ENCODE measurements at regions not wholly inside any gene's neighbourhood (a gene's known extent, or its start where the extent isn't known, plus 50 kb on each side); places are given as distances from the start of the nearest gene placed in this dataset.
"Not testable (repeated sequence)": the region's sequence is repeated elsewhere in the genome, so short reads cannot be mapped to it uniquely, and the experiment has no call there.

DNA sequence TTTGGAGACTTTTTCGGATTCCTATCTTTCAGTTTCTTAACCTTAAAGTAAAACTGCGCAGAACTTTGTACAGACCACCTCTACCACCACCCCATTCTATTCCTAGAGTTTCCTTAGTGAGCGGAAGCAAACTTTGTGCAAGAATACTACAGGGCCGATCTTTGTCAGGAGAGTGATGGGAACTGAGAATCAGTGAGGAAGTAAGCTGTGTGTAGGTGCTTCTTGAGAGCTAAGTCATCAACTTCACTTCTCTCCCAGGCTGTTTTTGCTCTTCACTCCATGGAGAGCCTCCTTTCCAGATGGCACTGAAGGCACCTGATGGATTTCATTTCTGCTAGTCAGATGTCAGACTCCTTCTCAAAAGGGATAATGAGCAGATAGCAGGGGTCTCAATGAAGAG is 127.3 kb downstream of the SPATA31D1 start:
- DNase-seq (ENCODE audit: low spot score) (no peak), FAIRE-seq (no peak)

DNA sequence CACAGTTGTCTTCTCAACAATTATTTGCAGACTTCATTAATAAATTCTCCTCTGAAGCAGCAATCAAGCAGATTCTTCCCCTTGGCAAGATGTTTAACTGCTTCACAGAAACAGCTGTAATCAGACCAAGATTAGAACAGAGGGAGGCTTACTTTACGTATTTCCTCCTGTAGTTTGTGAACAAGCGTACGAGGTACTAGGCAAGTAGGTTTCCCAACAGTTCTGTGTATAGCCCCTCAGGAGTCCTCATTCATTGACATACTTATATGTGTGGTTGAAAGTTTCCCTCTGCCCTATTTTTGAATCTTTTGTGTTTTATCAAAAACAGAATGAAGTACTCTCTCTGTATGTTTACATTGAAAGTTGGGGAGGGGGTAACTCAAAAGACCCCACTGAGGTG is 128.0 kb downstream of the SPATA31D1 start:
- no peak for FAIRE-seq
- no peak for DNase-seq (ENCODE audit: low spot score)

DNA sequence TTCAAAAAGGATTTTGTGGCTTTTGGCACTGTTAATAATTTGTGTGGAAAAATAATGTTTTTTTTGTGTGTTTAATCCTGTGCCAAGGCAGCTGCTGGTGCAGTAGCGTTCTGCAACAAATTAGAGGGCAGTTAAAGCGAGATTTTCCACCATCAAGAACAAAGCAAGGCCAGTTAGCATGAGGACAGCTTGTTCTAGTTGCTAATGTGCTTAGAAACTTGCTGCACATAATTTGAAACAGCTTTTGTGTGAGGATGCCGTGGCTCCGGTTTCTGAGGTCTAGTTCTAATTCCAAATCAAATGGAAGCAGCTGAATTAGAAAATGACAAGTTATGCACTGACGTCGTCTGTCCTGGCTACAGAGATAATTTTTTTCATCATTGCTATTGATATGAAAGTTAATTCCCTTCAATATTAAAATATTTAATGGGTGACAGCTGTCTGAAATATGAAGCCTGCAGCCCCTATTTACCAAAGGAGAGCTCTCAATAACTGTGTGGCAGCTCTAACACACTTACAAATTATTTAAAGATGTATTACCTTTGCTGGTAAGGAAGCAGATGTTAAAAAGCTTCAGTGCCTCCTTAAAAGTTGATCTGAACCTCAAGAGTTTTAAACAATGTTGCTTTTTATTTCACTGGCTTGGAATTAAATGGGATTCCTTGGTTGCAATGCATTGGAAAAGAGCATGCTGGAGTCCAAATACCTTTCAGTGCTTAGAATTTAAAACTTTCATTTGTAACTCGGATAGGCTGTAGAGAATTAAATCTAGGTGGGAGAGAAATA is 128.6 kb downstream of the SPATA31D1 start:
- DNase-seq (ENCODE audit: low spot score) (no peak), FAIRE-seq (no peak)

DNA sequence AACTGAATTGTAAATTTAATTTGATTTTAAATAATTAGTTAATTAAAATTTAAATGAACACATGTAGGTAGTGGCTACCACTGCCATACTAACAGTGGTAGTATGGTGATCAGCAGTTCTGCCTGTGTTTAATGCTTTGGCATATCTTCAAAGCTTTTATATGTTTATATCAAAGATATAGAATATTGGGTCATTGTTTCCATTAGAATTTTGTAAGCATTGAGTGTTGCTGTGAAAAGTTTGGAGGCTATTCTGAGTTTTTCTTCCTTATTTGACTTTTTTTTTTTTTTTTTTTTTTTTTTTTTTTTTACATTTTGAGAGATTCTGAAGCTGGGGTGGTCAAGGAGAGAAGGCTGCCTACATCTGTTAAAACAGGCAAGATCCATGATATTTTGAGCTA is 134.2 kb downstream of the SPATA31D1 start:
- FAIRE-seq (no peak), DNase-seq (ENCODE audit: low spot score) (no peak)

DNA sequence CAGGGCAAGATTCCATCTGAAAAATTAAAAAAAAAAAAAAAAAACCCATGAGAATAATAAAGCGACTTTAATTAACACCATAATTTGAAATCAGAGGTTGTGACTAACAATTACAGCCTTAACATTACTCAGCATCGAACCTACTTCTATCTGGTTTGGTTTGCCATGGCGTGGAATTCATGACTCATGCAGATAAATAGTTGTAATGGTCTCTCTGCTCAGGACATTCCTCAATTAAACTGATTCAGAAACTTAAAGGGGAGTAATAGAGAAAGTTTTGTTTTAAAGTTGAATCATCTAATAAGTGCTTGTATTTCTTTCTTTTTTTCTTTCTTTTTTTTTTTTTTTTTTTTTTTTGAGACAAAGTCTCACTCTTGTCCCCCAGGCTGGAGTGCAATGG is 135.5 kb downstream of the SPATA31D1 start:
- DNase-seq (ENCODE audit: low spot score) (peak; percentile 46), FAIRE-seq (no peak)

DNA sequence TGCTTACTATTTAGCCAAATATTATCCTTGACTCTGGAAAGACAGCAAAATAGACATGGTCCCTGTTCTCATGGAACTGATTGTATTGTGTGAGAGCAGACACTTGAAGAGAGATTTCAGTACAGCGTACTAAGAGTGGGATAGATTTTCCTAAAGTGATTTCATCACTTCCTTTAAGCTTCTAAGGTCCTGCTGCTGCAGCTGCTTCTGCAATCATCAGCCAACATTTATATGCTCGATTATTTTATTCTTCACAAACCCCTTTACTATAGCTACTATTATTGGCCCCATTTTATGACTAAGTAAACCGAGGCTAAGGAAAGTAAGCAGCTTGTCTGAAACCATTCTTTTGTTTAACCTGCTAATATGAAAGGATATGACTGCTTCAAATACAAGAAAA is 137.7 kb downstream of the SPATA31D1 start:
- FAIRE-seq (no peak), DNase-seq (ENCODE audit: low spot score) (no peak)

DNA sequence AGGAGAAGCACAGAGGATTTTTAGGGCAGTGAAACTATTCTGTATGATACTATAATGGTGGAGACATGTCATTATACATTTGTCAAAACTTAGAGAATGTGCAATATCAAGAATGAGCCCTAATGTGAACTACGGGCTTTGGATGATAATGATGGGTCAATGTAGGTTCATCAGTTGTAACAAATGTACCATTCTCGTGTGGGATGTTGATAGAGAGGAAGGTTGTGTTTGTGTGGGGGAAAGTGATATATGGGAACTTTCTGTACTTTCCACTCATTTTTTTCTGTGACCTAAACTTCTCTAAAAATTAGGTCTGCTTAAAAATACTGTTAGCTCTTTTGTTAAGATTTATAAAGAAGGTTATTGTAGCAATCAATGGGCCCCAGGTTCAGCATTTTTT is 138.9 kb downstream of the SPATA31D1 start:
- FAIRE-seq, result no peak
- no peak for DNase-seq (ENCODE audit: low spot score)

DNA sequence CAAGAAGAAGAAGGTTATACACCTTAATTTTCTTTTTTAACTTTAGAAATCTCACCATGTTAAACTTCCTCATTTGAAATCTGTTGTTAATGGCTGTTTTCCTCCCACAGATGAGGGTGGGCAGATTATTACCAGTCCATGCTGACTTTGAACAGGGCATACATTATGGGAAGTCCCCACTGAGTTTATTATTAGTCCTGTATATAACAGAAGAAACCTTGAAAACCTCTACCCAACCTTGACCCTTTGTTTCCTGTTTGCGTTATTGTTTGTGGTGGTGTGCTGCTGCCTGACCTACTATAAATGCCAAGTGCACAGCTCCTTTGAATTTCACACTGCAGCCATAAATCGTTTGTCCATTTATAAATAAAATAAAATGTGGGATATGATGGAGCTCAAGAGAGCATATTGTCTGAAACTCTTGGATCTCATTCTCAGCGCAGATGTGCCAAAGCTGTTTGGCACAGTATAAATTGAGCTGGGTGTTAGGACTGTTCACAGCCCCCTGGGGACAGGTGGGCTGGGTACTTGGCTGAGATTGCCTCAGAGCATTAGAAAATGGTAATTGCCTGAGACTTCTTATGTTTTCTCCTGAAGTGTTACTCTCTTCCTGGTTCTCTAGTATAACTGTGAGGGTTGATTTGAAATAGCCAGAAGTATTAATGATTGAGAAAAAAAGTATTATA is 139.6 kb downstream of the SPATA31D1 start:
- no peak for DNase-seq (ENCODE audit: low spot score)
- no peak for FAIRE-seq

DNA sequence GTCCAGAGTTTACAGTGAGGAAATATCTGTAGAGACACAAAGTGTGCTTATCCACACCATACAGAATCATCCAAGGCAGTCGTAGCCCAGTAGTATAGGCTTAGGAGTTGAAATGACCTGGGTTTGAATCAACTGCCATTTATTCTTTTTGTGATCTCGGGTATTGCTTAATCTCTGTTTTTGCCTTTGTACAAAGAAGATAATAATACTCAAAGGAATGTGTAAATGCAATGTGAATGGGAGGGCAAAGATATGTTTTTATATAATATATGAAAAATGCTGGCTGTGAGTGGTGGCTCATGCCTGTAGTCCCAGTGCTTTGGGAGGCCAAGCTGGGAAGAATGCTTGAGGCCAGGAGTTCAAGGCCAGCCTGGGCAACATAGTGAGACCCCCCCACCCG is 141.1 kb downstream of the SPATA31D1 start:
- DNase-seq (ENCODE audit: low spot score), result no peak

DNA sequence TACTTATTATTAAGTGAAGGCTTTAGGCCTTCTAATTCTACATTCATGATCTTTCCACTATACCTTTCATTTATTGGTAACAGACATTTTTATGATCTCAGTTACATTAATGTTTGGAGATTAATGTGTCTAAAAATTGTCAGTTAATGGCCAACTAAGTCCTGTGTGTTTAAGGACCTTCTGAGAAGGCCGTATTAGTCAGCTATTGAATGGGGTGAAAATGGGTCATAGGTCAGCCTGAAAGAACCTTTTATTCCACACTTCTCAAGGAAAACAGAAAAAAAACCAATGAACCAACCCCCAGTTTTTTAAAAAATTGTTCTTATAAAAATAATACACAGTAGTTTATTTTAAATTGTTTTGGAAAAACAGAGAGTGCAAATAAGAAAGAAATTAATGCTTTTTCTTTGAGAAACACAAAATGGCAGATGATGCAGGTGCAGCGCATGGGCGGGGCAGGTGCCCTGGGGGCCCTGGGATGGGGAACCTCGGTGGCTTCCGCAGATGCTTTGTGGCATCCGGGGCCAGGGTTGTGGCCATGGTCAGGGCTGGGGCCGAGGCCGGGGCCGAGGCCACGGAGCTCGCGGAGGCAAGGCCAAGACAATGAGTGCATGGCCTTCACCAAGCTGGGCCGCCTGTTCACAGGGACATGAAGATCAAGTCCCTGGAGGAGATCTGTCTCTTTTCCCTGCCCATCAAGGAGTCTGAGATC is 141.9 kb downstream of the SPATA31D1 start:
- FAIRE-seq (no peak), DNase-seq (ENCODE audit: low spot score) (no peak)

More for the DNA sequence above, 141.1 kb downstream of the SPATA31D1 start:
- no peak for FAIRE-seq

DNA sequence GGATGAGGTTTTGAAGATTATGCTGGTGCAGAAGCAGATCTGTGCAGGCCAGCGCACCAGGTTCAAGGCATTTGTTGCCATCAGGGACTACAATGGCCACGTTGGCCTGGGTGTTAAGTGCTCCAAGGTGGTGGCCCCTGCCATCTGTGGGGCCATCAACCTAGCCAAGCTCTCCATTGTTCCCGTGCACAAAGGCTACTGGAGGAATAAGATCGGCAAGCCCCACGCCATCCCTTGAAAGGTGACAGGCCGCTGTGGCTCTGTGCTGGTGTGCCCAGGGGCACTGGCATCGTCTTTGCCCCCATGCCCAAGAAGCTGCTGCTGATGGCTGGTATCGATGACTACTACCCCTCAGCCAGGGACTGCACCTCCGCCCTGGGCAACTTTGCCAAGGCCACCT is 142.5 kb downstream of the SPATA31D1 start:
- DNase-seq (ENCODE audit: low spot score) (no peak), FAIRE-seq (no peak)

DNA sequence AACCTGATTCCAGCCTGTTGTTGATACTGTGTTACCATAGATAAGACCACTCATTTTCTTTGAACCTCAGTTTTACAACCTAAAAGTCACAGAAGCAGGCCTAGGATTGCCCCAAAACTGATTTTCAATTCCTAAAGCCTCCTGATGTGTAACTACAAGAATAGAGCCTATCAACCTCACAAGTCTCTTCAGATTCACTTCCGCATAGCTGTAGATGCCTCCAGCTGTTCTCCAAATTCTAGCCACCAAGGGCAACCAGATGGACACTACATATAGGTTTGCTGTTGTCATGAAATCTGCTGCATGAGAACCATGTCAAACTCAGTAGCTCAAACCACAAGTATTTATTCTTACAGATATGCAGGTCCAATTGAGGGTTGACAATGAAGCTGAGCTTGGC is 143.5 kb downstream of the SPATA31D1 start:
- no peak for FAIRE-seq
- DNase-seq (ENCODE audit: low spot score), result no peak

DNA sequence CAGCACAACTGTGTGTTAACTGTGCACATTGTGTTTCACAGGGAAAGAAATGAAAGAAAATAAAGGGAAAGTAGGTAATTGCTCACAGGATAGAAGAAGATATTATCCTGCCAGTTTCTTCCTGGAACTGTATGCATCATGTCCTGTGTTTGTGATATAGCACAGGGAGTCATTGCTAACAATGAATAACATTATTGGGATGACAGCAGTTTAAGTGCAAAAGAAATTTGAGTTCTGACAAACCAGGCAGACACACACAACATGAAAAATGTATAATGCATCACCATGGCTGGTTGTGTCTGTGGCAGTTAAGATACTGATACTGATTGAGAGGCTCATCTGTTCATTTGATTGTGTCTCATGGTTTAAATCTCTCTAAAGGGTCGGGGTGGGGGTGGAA is 145.4 kb downstream of the SPATA31D1 start:
- FAIRE-seq, result no peak
- DNase-seq (ENCODE audit: low spot score), result no peak

DNA sequence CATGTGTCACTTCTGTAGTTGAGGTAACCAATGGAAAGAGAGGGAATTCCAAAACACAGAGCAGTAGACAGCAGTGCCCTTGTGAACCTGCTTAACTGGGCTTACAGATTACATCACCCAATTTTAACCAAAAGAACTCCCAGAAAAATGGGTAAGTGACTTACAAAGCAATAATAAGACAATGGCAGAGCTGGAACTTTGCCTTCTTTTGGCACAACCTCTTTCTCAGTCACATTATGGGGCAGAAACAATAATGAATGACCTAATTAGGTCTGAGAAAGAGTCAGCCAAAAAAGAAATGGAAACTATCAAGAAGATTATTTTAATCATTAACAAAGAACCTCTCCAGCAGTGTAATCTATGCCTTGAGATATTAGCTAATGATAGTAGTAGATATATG is 146.5 kb downstream of the SPATA31D1 start:
- DNase-seq (ENCODE audit: low spot score), result no peak
- no peak for FAIRE-seq

DNA sequence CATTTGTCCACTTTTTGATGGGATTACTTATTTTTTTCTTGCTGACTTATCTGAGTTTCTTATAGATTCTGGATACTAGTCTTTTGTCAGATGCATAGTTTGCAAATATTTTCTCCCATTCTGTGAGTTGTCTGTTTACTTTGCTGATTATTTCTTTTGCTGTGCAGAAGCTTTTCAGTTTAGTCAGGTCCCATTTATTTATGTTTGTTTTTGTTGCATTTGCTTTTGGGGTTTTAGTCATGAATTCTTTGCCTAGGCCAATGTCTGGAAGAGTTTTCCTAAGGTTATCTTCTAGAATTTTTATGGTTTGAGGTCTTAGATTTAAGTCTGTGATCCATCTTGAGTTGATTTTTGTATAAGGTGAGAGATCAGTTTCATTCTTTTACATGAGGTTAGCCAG is 149.5 kb downstream of the SPATA31D1 start:
- DNase-seq (ENCODE audit: low spot score); FAIRE-seq: not testable (repeated sequence)

DNA sequence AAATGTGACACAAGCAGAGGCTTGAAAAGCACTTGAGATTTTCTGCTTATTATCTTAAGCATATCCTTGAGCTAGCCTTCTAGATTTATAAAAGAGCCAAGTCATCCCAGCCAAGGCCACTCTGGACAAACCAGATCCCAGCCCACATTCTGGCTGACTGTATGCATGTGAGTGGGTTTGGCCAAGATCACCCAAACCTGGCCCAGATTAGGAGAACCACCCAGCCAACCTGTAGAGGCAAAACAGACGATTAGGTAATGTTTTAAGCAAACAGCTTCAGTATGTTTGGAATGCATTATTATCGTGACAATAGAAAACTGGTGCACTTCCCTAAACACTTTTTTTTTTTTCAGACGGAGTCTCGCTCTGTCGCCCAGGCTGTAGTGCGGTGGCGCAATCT is 151.9 kb downstream of the SPATA31D1 start:
- FAIRE-seq, result peak; percentile 44

DNA sequence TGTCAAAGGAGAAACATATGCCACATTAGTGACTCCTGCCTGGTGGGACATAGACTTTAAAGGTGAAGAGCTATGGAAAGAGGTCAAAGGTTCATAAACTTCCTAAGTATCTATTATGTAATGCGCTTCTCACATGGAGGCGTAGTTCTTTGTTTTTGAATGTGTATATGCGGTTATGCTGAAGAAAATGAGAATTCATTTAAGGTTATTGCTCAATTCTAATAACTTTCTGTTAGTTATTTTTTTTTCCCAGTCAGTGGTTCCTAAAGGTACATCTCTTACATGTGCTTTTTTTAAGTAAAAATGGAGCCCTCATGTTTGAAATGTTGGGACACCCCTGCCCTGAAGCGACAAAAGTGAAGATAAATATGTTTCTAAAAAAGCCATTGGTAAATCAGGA is 156.2 kb downstream of the SPATA31D1 start:
- no peak for FAIRE-seq
- DNase-seq (ENCODE audit: low spot score), result no peak

More for the DNA sequence above, 151.9 kb downstream of the SPATA31D1 start:
- DNase-seq (ENCODE audit: low spot score), result no peak

DNA sequence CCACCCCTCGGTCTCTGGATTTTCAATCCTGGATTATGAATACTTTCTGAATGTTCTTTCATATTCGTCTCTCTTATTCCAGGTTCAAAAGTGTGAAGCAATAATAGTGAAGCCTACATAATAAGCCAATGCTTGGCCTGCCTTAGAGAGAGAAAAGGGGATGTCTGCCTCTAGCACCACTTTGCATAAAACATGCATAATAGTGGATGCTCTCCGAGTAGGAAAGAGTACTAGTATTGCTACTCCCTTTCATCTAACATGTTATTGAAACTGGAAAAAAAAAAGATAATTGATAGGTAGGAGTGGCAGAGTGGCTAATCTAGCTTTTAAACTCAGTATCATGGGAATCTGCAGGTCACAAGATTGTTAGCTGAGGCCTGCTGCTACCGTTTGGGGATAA is 158.1 kb downstream of the SPATA31D1 start:
- DNase-seq (ENCODE audit: low spot score), result no peak
- no peak for FAIRE-seq

DNA sequence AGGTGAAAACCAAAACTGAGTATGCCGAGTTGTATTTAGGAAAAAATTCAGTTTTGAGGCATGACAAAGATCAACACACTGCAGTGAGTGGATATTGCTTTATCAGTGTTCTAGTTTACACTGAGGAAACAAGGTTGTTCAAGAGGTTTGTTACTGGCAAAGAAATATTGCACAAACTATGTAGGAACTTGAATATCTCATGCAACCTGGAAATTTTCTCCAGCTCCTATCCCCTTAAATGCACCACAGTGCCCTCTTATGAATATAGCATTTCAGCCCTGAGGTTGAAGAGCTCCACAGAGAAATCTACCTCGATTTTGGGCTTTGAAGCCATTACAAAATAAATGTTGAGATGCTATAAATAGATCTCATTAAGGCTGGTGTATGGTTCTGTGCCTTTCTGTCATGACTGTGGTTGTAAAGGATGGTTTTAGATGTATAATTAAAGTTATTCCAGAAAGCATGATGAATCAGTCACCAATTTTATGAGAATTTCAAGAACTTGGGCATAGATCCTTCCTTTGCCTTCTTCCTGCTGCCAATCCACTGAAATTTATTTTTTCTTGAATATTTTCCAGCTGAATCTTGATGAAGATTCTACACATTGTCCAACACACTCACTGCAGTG is 159.3 kb downstream of the SPATA31D1 start:
- DNase-seq (ENCODE audit: low spot score), result no peak
- no peak for FAIRE-seq

DNA sequence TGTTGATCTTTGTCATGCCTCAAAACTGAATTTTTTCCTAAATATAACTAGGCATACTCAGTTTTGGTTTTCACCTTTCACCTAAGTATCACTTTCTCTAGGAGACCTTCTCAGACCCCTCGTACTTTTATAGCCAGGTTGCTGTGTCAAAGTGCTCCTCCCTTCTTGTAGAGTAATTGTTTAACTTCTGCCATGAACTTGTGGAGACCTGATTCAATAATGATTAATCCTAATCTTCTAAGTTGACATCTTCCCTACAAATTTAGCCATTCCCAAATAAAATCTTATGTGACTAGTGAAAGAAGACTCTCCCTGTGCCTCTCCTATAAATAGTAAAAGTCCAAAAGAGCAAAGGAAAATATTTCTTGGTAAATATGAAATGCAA is 159.8 kb downstream of the SPATA31D1 start:
- FAIRE-seq (no peak), DNase-seq (ENCODE audit: low spot score) (no peak)

DNA sequence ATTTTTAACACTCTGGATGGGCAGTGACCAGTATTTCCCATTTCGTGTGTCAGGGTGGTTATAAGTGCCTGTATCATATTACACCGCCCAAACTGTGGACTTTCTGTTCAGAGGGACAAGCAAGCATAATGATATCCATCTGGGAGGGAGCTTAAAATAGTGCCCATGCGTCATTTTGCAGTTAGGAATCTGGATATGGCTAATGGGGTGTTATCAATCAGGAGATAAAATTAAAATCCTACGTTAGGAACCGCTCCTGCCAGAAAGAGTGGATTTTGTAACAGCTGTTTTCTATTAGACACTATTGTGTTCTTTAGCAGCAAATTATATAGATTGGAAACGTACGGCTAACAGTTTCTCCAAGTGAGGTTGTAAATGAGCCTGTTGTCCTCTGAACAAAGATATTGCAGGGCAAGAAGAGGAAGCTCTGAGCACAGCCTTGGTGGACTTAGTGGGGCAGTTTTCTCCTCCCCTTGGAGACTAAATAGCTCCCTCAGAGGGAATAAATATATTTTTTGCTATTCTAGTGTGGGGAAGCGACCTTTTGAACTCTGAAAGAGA is 160.4 kb downstream of the SPATA31D1 start:
- no peak for DNase-seq (ENCODE audit: low spot score)
- FAIRE-seq, result no peak

DNA sequence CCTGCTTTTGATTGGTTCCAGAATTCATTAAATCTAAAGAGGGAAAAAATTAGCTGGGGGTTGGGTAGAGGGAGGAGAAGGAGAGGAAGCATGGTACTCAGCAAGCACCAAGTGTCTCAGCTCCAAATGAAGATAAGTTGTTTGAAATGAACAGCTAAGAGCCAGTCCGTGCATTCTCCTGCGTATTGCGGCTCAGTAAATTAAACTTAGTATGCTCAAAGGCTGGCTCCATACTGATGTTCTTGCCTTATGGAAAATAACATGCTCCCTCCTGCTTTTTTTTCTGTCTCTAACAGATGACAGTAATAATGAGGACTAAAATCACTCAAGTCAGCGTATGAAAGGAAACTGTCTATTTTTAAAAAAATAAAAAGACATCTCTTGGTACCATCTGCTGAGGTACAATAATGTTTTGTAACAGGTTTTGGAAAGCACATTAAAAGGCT is 161.0 kb downstream of the SPATA31D1 start:
- no peak for FAIRE-seq

More for the DNA sequence above, 161.0 kb downstream of the SPATA31D1 start:
- DNase-seq (ENCODE audit: low spot score), result no peak

Measured in urothelium cell line (cell line).